GM12873 (cell line): ENCODE measurements at regions not wholly inside any gene's neighbourhood (a gene's known extent, or its start where the extent isn't known, plus 50 kb on each side); places are given as distances from the start of the nearest gene placed in this dataset.

ENCODE experiments used
- TF ChIP-seq, protein P1 (sequence below): IDR thresholded peaks from 2 replicates; pipeline ENCODE4 v1.5.1; 2012; ENCODE audit warnings: low read depth, mild to moderate bottlenecking, moderate library complexity, low read length, control low read depth; ENCODE audit not compliant: insufficient read depth; ENCODE audit errors: missing control alignments

DNA sequence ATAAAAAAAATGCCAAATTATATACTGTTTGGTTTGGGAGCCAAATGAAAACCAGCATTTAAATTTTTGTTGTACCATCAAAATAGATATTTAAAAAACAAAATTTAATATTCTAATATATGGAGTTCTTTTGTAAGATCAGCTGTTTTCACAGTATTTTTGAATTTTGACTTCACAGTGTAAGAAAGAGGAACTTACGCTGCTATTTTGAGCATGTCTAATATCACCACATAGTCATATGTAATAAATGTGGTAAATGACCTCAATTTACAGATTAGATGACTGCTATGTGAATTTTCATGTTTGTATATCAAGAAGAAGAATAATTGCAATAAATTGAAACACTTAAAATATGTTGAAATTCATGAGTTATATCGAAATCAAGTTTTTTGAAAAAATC lies 189.6 kb downstream of the ARRDC4 start:
- TF ChIP-seq, protein P1, sequence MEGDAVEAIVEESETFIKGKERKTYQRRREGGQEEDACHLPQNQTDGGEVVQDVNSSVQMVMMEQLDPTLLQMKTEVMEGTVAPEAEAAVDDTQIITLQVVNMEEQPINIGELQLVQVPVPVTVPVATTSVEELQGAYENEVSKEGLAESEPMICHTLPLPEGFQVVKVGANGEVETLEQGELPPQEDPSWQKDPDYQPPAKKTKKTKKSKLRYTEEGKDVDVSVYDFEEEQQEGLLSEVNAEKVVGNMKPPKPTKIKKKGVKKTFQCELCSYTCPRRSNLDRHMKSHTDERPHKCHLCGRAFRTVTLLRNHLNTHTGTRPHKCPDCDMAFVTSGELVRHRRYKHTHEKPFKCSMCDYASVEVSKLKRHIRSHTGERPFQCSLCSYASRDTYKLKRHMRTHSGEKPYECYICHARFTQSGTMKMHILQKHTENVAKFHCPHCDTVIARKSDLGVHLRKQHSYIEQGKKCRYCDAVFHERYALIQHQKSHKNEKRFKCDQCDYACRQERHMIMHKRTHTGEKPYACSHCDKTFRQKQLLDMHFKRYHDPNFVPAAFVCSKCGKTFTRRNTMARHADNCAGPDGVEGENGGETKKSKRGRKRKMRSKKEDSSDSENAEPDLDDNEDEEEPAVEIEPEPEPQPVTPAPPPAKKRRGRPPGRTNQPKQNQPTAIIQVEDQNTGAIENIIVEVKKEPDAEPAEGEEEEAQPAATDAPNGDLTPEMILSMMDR = no peak

DNA sequence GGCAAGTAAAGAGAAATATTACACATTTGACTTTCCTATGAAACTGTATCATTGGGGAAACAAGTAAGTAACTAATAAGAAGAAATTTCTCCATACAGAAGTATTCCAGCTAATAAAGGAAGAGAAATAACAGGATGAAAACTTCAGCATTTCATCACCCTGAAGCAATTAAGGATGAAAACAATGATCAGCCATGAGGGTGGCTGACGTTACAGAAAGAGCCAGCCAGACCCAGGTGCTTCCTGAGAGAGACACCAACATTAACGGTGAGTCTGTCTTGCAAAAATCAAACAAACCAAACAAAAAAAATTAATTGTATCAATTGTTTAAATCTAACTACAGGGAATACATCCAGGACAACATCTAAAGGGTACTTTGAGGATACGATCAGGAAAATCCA lies 190.0 kb downstream of the ARRDC4 start:
- TF ChIP-seq, protein P1 = no peak

DNA sequence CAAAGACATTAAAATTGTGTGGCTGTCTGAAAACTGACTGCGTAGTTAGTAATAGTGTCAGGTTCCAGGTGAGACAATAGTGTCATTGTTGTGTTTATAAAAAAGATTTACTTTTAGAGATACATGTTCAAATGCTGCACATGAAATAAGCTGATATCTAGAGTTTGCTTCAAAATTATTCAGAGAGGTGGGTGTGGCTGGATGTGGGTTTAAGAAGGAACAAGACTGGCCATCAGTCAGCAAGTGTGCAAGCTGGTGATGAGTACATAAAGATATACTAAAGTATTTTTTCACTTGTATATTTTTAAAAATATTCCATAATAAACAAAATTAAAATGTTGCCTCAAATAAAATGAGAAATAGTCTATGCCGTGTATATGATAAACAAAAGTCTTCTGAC lies 190.6 kb downstream of the ARRDC4 start:
- TF ChIP-seq, protein P1 = no peak

DNA sequence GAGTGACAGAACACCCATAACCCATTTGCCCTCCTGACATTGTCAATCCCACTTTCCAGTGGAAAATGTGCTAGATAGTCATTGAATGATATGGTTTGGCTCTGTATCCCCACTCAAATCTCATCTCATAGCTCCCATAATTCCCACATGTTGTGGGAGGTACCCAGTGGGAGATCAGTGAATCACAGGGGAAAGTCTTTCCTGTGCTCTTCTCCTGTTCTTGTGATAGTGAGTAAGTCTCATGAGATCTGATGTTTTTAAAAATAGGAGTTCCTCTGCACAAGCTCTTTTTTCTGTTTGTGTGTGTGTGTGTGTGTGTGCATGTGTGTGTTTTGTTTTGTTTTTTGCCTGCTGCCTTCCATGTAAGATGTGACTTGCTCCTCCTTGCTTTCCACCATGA lies 191.7 kb downstream of the ARRDC4 start:
- TF ChIP-seq, protein P1 = no peak

DNA sequence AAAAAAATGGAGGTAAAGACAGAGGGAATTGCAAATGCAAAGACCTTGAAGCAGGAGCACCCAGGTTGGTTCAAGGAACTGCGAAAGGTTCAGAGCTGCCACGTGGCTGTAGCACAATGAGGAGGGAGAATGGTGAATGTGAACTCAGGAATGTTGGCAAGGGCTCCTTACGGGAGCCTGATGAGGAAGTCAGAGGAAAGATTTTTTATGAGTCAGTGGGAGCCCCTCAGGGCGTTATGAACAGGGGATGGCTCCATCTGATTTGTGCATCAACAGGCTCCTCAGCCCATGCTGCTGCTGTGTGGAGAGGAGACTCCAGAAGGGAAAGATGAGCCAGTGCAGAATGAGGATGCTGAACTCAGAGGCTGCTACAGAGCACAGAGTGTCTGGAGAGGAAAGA lies 194.4 kb downstream of the ARRDC4 start:
- TF ChIP-seq, protein P1 = no peak

DNA sequence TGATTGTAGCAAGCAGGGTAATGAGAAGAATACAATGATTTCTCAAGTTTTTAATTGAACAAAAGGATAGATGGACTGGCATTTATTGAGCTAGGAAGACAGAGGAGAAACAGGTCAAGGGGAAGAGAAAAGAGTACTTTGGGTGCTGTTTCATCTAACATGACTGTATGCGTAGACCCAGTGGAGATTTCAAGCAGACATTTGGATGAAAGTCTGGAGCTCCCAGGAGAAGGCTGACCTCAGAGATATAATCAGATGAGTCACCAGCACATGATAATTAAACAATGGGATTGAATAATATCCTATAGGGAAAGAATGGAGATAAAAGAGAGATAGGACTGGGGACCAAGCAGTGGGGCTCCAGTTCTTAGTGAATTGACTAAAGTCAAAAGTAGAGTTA lies 194.9 kb downstream of the ARRDC4 start:
- TF ChIP-seq, protein P1 = no peak

DNA sequence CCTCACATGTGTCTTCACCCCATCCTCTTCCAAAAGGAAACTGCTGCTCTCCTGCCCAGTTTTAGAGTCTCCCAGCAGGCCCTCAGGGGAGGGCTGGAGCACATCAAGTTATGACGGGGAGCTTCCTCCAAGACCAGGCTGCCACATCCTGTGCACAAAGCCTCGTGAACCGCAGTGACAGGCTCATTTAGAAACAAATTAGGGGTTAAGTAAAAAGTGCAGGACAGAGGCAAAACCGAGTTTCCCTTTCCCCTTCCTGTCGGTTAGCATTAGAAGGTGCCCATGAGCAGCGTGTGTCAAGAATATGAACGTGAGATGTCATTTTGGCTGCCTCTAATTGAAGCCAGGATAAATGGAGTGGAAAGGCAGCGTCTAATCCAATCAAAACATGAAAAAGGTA lies 199.7 kb downstream of the ARRDC4 start:
- TF ChIP-seq, protein P1 = no peak
